CD4-positive, alpha-beta T cell treated with Interleukin-21 for 1 hour (primary cell): ENCODE measurements at regions not wholly inside any gene's neighbourhood (a gene's known extent, or its start where the extent isn't known, plus 50 kb on each side); places are given as distances from the start of the nearest gene placed in this dataset.
"Not testable (repeated sequence)": the region's sequence is repeated elsewhere in the genome, so short reads cannot be mapped to it uniquely, and the experiment has no call there.

ENCODE experiments used
- DNase-seq: peaks from one replicate; pipeline ENCODE4 v3.0.0-alpha.2; 2020

DNA sequence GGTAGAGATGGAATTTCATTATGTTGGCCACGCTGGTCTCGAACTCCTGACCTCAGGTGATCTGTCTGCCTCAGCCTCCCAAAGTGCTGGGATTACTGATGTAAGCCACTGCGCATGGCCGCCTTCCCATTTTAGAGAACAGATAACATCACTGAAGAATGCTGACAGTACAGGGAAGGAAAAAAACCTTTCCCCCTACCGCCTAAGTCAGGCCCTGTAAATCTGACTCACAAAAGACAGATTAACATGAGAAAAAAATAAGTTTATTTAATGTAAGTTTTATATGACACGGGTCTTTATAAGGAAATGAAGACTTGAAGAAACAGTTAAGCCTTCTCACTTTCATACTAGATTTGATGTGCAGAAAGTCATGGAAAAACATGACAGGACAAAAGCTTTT, 227.2 kb upstream of the ZNF608 start:
- no peak for DNase-seq

DNA sequence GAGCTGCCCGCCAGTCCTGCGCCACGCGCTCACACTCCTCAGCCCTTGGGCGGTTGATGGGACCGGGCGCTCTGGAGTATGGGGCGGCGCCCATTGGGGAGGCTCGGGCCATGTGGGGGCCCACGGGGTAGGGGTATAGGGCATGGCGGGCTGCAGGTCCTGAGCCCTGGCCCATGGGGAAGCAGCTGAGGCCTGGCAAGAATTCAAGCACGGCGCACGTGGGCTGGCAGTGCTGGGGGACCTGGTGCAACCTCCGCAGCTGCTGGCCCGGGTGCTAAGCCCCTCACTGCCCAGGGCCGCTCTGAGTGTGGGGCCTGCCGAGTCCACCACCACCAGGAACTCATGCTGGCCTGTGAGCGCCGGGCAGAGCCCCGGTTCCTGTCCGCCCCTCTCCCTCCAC, 229.6 kb upstream of the ZNF608 start:
- no peak for DNase-seq

DNA sequence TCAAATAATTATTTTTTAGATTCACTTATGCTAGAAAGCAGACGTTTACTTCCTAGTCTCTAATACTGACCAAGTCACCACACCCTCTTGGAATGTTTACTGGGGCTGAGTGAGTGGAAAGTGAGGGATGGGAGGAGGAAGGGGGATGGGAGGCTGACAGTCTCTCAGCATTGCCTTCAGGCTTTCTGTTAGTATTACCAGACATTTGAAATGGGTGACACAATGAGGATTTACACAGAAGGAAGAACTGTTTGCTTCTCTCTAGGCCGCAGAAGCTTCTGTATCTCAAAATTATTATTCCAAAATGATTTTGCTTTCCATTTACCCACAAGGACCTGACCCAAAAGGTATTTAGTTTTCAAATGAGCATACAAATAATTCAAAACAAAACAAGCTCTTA, 232.8 kb upstream of the ZNF608 start:
- no peak for DNase-seq

DNA sequence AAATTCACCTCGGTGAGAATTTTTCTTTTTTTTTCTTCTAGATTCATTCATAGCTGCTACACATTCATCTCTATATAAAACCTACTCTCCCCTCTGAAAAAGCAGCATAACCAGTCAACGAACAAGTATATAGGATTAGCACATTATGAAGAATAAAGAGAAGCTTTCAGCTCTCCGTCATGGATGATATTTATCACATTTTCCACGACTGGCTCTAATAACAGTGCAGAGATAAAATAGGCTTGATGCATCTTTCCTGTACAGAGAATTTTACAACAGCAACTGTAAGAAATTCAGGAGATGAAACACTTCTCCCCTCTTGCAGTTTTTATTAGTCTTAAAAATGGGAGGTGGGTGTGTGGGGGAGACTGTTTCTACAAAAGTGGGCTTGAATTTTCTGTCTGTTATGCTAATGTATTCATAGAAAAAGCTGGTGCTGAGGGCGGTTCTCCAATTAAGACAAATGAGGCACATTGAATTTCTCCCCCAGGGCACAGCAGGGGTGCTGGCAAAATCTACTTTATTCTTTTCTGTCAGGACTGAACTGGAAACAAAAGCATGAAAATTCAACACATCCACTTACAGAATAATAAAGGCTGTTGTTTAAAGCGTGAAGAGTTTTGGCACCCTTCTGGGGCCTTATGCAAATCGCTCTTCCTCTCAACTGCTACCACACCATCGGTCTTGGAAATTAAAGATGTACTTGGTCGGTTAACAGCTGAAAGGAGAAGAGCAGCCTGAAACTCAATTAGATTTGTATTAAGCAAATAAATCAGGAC, 233.9 kb upstream of the ZNF608 start:
- DNase-seq: no peak

DNA sequence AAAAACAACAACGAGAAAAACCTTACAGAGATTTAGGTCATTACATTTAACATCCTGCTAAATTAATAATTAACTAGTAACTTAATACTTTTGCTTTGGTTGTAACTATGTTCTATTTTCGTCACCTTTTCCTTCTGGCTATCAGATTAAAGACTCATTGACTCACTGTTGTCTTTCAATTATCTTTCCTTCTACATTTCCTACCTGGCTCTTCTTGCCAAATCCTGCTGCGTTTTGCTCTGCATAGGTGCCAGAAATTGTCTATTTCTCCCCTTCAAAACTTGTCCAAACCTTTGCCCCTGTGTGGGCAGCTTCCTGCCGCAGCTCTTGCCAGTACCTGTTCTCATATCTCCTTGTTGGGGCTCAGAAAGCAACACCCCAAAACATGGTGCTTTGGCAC, 235.5 kb upstream of the ZNF608 start:
- no peak for DNase-seq

DNA sequence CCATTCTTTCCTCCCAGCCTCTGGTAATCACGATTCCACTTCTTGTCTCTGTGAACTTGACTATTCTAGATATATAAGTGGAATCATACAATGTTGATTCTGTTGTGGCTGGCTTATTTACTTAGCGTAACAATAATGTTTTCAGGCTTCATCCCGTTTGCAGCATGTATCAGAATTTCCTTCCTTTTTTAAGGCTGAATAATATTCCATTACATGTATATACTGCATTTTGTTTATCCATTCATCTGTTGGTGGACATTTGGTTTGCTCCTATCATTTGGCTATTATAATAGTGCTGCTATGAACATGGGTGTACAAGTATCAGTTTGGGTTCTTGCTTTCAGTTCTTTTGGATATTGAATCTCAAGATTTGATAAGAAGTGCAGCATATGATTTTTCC, 239.7 kb upstream of the ZNF608 start:
- no peak for DNase-seq

DNA sequence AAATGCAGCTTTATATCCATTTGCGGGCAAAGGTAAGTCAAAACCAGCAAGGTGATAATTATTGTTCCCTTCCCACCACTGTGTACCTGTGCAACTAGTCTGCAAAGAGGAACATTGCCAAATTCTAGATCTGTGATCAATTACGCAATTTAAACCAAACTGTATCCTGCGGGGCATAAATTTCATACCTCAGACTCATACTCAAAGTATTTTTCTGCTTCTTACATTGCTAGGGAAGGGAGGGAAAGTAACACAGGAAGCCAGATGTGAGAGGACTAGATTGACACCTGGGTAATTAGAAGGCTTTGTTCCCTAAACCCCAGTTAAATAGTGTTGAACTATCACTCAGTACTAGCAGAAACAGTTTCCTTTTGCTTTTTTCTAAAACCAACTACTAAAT, 240.2 kb upstream of the ZNF608 start:
- no peak for DNase-seq

DNA sequence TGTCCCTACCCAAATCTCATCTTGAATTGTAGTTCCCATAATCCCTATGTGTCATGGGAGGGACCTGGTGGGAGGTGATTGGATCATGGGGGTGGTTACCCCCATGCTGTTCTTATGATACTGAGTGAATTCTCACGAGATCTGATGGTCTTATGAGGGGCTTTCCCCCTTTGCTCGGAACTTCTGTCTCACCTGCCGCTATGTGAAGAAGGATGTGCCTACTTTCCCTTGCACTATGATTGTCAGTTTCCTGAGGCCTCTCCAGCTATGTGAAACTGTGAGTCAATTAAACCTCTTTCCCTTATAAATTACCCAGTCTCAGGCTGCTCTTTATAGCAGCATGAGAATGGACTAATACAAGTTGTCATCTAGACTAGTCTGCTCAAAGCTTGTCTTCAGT, 241.3 kb upstream of the ZNF608 start:
- DNase-seq: not testable (repeated sequence)

DNA sequence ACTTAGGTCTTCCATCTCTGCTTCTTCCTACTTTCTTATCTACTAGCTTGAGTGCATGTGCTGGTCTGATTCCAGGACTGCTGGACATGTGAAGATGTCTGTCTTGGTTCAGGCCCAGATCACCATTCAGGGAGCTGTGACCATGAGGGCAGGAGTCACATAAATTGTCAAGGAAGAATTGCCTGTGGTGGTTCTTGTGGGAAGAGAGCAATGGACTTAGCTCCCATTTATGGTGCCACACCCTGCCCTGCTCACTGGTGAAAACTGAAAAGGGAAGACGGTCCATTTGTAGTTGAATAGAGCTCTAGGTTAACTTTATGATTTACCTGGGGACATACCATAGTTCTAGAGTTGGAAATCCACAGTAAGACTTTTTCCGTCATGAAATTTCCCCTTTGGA, 244.3 kb upstream of the ZNF608 start:
- DNase-seq: no peak

DNA sequence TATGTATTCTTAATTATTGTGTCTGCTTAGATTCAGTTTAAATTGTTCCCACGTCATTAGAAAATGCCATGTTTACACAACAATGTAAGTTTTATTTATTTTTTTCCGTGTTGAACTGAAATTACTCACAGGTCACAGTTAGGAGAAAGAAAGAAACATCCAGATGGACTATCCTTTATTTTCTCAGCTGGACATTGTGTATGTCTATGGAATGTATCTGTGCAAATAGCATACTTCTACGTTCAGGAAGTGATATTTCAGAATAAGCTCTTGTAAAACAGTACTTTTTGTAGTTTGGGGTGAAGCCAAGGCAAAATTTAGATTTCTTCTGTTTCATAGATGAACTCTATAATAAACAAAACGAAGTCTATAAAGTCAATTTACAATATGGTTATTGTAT, 249.0 kb upstream of the ZNF608 start:
- DNase-seq: no peak

DNA sequence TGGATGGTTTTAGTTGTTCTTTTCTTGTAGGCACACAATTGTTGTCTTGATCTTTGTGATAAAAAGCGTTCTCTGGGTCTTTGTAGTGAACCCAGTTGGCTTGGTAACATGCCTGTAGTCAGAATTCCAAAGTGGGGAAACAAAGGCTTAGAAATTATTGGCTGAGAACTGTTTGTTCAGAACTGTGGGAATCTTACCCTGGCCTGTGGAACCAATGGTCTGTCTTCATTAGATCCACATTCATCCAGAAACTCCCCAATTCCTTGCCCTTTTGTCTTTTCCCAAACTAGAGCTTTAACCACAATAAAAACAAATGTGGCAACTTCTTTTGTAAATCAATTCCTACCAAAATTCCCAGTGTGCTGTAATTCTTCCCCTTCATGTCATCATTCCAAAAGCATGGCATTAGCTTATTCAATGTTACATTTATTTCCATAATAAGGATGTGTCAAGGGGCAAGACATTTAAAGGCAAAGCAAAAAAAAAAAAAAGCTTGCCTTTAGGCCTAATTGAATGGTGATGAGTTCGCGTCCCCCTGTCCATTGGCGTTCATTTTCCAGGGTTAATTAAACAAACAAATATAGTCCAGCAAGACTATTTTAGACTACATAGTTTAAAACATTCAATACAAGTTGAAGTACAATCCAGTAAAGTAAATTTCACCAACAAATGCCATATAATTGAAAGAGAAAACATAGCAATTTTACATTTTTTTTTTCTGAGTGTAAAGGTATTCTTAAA, 249.8 kb upstream of the ZNF608 start:
- no peak for DNase-seq

DNA sequence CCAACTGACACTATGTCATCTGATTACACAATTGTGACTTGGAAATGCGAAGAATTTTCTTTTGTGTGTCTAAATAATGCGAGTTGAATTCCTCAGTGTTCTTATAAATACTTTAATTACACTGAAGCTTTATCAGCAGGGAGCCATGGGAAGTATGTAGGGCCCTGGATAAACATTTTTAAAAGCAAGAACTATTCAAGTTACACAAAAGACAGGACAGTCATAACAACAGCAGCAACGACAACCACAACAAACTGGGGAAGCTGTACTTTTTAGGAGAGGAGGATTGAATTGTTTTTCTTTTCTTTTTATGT, 250.3 kb upstream of the ZNF608 start:
- no peak for DNase-seq

DNA sequence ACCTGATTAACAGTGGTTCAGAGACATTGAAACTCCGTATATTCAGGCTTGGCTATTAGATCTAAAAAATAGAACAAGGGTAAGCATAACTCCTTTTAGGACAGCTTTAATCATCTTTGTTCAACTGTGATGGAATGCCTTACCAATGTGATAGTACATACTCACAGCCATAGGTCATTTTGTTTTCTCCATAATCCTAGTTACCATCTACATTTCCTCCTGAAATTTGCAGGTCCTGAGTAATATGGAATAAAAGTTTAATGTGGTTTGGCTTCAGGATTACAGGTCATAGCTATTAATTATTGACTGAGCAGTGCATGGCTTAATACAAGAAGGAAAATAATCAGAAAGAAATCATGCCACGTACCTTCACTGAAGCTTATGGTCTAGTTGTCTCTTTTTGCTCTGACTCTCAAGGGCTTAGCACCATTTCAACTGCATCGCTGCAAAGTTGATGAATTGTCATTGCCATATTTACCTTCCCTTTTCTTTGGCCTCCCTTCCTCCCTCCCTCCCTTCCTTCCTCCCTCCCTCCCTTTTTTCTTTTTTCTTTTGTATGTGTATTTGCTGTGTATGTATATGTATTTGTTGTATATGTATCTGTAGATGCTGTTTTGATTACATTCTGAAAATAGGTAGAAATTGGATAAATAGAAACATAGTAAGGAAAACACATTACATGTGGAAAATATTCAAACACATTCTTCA, 250.9 kb upstream of the ZNF608 start:
- DNase-seq: no peak

DNA sequence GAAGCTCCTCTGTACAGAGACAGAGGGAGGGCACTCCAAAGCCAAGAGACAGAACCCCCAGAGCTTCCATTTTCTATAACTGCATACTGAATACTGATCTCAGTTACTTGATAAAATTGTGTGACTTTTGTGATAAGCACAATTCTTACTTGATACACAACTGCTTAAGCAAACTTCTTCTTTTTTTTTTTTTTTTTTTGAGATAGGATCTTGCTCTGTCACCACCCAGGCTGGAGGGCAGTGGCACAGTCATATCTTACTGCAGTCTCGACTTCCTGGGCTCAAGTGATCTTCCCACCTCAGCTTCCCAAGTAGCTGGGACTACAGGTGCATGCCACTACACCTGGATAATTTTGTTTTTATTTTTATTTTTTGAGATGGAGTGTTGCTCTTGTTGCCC, 252.1 kb upstream of the ZNF608 start:
- DNase-seq: no peak

DNA sequence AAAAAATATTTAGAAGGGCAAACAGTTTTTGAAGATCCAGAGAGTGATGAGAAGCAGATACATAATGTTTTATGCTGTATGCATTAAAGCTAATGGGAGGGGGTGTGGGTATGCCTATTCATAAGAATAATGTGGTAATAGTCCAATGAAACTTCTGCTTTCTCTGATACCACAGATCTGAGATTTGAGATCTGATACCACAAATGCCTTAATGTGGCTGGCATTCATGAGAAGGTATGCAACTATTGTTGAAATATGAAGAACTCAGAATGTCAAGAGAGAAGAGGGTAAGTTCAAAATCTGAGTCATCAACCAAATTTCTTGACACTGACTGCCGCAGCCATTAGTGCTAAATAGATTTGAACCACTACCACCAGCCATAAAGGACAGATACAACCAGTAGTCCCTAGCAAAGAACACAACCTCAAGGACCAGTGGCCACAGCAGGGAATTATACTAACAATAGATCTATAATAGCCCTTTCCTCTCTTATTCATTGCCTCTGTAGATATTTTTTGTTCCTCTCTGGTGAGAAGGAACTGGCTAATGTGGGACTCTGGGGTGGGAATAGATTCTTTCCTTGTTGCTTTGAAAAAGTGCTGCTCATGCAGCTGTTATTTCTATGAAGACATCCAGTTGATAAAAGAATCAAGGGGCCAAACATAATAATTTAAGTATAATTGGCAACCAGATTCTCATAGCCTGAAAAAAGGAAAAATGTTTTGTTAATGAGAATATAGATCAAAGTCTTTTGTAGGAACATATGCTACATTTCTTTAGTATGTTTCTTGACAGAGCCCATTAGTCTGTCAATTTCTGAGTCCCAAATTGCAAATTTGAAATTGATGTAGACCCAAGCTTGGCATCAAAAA, 256.5 kb upstream of the ZNF608 start:
- no peak for DNase-seq

DNA sequence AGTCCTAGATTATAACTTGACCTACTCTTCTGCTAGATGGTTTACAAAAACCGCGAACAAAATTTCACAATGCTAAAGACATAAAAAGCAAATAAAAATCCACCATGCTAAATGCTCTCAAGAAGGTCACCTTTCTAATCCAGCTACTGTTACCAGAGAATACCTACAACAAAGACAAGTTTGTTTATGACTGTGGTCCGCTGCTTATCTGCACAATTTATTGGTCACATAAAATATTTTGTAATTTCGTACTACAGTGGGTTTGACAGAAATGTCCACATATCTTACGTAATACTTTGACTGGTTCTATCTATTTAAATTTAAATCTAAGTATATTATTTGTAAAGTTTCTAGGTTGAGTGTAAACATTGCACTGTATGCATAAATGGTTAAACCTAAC, 257.6 kb upstream of the ZNF608 start:
- DNase-seq: no peak

DNA sequence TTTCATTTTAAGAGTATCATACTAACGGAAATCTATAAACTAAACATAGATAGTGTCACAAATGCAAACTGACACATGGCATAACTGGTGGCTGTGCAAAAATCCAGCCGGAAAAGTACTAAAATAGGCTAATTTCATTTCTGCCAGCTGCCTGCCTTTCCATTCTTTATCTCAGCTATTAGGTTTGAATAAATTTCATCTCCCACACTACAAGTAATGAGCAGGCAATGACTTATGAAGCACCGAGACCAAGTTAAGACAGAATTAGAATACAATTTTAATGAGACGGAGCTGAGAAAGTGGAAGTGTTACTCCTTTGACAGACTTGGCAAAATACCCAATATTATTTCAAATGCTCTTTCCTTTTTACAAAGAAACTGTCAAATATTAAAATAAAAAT, 258.8 kb upstream of the ZNF608 start:
- DNase-seq: no peak

DNA sequence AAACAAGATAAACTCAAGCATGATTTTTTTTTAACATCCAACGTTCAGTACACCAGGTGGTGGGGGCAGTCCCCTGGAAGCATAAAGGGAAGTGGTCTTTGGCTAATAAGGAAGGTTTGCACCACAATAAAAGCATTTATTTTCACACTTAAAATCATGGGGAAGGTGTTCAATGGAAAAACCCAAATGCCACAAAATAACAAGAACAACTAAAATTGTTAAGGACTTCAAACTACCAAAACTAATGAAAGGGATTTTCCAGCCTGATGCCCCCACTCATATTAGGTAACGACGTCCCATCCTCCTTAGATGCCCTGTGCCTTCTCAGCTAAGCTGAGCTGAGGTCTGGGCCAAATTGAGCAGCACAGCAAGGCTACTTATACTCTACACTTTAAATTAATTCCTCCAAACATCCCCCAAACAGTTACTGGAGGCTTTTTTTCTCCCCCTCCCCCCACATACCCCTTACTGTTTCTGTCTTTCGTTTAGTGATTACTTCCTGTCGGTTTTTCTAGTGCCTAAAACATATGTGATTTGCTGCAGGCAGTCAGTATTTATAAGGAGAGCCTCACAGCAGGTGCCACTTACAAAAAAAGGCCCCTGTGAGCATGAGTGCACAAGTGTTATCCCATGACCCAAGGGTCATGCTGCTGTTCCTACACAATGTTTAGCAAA, 259.7 kb upstream of the ZNF608 start:
- no peak for DNase-seq

DNA sequence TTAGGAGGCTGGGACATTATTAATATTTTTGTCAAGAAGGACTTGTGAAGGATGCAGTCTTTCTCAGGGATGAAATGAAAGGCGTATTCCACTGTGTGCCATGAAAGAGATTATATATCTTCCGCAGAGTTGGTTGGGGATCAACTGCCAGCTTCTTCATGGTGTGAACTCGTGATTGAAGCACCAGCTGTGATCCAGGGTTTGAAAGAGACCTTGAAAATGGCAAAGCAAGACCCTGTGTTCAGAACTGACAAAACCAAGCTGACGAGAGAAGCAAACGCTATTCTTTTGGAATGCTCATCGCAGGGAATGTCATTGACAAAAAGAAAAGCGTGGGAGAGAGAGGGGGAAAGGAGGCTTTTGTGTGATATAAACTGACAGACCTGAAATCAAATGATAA, 263.9 kb upstream of the ZNF608 start:
- DNase-seq: no peak

DNA sequence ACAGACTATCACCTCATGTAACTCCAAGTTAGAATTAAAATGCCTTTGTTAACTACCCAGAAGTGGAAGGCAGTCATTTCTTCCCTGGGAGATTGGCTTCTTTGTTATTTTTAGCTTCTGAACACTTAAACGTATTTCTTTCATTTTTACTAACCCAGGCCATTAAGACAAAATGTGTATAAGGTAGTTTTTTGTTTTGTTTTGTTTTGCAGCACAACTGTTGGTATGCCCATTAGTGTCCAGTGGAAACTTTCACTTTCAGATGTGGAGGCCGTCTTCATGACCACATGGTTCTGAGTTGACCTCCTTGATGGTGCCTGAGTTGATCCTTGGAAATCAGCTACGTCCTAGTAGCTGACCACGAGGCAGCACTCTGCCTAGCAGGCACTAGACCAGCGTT, 264.6 kb upstream of the ZNF608 start:
- DNase-seq: no peak

DNA sequence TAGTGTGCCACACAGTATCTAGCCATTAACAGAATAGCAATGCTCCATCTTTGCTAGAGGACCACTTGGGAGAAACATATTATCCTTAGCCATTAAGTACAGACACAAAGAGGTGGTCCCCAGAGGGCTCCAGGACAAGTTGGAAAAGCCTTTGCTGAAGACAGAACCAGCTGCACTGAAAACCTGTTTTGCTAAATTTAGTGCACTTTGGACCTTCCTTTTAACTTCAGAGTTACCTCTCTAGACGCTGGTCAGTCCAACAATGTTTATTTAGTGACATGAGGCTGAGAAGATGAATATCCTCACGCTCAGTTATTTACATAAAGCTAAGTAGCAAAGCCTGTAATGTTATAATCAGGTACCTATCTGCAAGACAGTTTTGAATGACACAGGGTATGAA, 265.0 kb upstream of the ZNF608 start:
- DNase-seq: no peak

DNA sequence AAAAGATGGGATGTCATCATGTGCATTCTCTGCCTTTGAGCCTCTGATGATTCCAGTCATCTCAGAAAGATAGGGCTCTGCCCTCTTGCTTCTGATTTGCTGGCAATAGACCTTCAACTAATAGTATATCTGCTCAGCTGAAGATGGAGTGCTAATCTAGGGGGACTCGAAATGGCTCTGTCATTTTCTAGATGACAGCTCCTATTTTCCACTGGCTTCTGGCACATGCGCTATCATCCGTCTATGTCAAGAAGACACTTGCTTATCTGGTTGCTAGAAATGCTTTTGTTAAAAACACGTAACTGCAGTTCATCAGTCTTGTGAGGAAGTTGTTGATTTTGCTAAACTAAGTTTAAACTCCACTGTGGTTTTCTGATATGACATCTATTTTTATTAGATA, 265.5 kb upstream of the ZNF608 start:
- DNase-seq: no peak
